Mesenchymal stem cell (in vitro differentiated cells and primary cell): ENCODE measurements at regions not wholly inside any gene's neighbourhood (a gene's known extent, or its start where the extent isn't known, plus 50 kb on each side); places are given as distances from the start of the nearest gene placed in this dataset.
A peak's percentile ranks its signal among the peaks of the same experiment; 100 is the strongest.

Source experiments
- DNase-seq: peaks from one replicate; pipeline ENCODE4 v3.0.0-alpha.2; 2013
- H2AFZ ChIP-seq: one replicate; pipeline ENCODE4 v1.6.1; 2013; ENCODE audit warnings: low read depth, mild to moderate bottlenecking, control low read depth, inconsistent platforms, low read length, moderate library complexity
- H2AK5ac ChIP-seq: 2 replicates; pipeline ENCODE4 v1.6.1; 2013; ENCODE audit warnings: low read length, moderate library complexity, mild to moderate bottlenecking, inconsistent platforms; ENCODE audit not compliant: severe bottlenecking
- H2BK120ac ChIP-seq: one replicate; pipeline ENCODE4 v1.6.1; 2013; ENCODE audit warnings: low read depth, mild to moderate bottlenecking, inconsistent platforms, low read length, moderate library complexity
- H2BK12ac ChIP-seq, 2 experiments: one replicate each; pipeline ENCODE4 v1.6.1; 2013; ENCODE audit warnings: inconsistent platforms in 2 of 2, low read length in 2 of 2, mild to moderate bottlenecking in 2 of 2, moderate library complexity in 2 of 2, control low read depth in 1 of 2
- H2BK15ac ChIP-seq: one replicate; pipeline ENCODE4 v1.6.1; 2013; ENCODE audit warnings: mild to moderate bottlenecking, low read depth, inconsistent platforms; ENCODE audit not compliant: poor library complexity, severe bottlenecking
- H2BK5ac ChIP-seq: 2 replicates; pipeline ENCODE4 v1.6.1; 2013; ENCODE audit warnings: low read depth, mild to moderate bottlenecking, low read length, control low read depth, inconsistent platforms; ENCODE audit not compliant: poor library complexity, severe bottlenecking
- H3K14ac ChIP-seq, 2 experiments: one replicate each; pipeline ENCODE4 v1.6.1; 2013; ENCODE audit warnings: inconsistent platforms in 2 of 2, low read length in 2 of 2, control low read depth in 1 of 2, mild to moderate bottlenecking in 1 of 2, moderate library complexity in 1 of 2
- H3K18ac ChIP-seq, 2 experiments: one replicate each; pipeline ENCODE4 v1.6.1; 2013; ENCODE audit warnings: inconsistent platforms in 2 of 2, low read length in 2 of 2, control low read depth in 1 of 2, low read depth in 1 of 2, mild to moderate bottlenecking in 1 of 2
- H3K23ac ChIP-seq, 2 experiments: one replicate each; pipeline ENCODE4 v1.6.1; 2013; ENCODE audit warnings: inconsistent platforms in 2 of 2, low read length in 2 of 2, mild to moderate bottlenecking in 2 of 2, moderate library complexity in 2 of 2, control low read depth in 1 of 2
- H3K27ac ChIP-seq: 2 replicates; pipeline ENCODE4 v1.5.1; 2013; ENCODE audit warnings: mild to moderate bottlenecking, moderate library complexity, low read length, control low read depth, inconsistent platforms; ENCODE audit not compliant: poor library complexity, severe bottlenecking
- H3K27me3 ChIP-seq, 2 experiments: 2 replicates each; pipeline versions ENCODE4 v1.6.1 to v1.7.0; 2013; ENCODE audit warnings: low read length in 2 of 2, mild to moderate bottlenecking in 2 of 2, moderate library complexity in 2 of 2, control low read depth in 1 of 2, inconsistent platforms in 1 of 2; ENCODE audit not compliant: control insufficient read depth in 1 of 2, insufficient read depth in 1 of 2
- H3K36me3 ChIP-seq, 2 experiments: 2 replicates each; pipeline versions ENCODE4 v1.6.1 to v1.7.0; 2013; ENCODE audit warnings: low read length in 2 of 2, control low read depth in 1 of 2, inconsistent platforms in 1 of 2, low read depth in 1 of 2, mild to moderate bottlenecking in 1 of 2; ENCODE audit not compliant: insufficient read depth in 2 of 2, control insufficient read depth in 1 of 2
- H3K4ac ChIP-seq, 2 experiments: one replicate each; pipeline ENCODE4 v1.6.1; 2013; ENCODE audit warnings: inconsistent platforms in 2 of 2, low read length in 2 of 2, mild to moderate bottlenecking in 2 of 2, moderate library complexity in 2 of 2, control low read depth in 1 of 2, low read depth in 1 of 2
- H3K4me1 ChIP-seq: 2 replicates; pipeline ENCODE4 v1.6.1; 2013; ENCODE audit warnings: low read depth, low read length, control low read depth; ENCODE audit not compliant: control insufficient read depth, insufficient read depth
- H3K4me2 ChIP-seq: 2 replicates; pipeline ENCODE4 v1.6.1; 2013; ENCODE audit warnings: low read length, mild to moderate bottlenecking, inconsistent platforms; ENCODE audit not compliant: poor library complexity, severe bottlenecking
- H3K4me3 ChIP-seq, 2 experiments: 2 replicates each; pipeline versions ENCODE4 v1.5.1 to v1.7.0; 2013; ENCODE audit warnings: low read length in 2 of 2, mild to moderate bottlenecking in 2 of 2, control low read depth in 1 of 2, low read depth in 1 of 2; ENCODE audit not compliant: insufficient read depth in 1 of 2
- H3K79me1 ChIP-seq: replicated peaks from 2 replicates; pipeline ENCODE4 v1.6.1; 2013; ENCODE audit warnings: mild to moderate bottlenecking, control low read depth, low read length, inconsistent platforms; ENCODE audit not compliant: poor library complexity, severe bottlenecking
- H3K9ac ChIP-seq: 2 replicates; pipeline ENCODE4 v1.7.0; 2013; ENCODE audit warnings: mild to moderate bottlenecking, low read length, moderate library complexity
- H3K9me3 ChIP-seq: 2 replicates; pipeline ENCODE4 v1.7.0; 2013; ENCODE audit warnings: mild to moderate bottlenecking, low read length; ENCODE audit not compliant: control insufficient read depth
- H4K8ac ChIP-seq: one replicate; pipeline ENCODE4 v1.6.1; 2013; ENCODE audit warnings: inconsistent platforms, mild to moderate bottlenecking, low read length, moderate library complexity
- H4K91ac ChIP-seq: one replicate; pipeline ENCODE4 v1.6.1; 2013; ENCODE audit warnings: mild to moderate bottlenecking, low read length, inconsistent platforms
- WGBS: methylation state at CpG from one replicate; pipeline ENCODE4 v1.1.7; 2013; ENCODE audit warnings: mixed read lengths; 5-methylcytosine and 5-hydroxymethylcytosine counted together

- Histone ChIP-seq H3K9me3 (no peaks in the 10 kb centered on the region), H3K27me3 (peaks cover 0 to 6% of the 10 kb centered on the region in 2 experiments), H4K91ac (peak overlapping the region; percentile 5), H3K4me2 (no peak overlapping the region), H2BK12ac (no peak overlapping the region), H2AK5ac (no peak overlapping the region), H2BK120ac (no peak overlapping the region), H3K36me3 (no peaks in the 10 kb centered on the region), H3K4me3 (no peak overlapping the region), H3K9ac (no peak overlapping the region), H3K18ac (no peak overlapping the region), H3K4me1 (peaks cover 5% of the 10 kb centered on the region), H3K4ac (no peak overlapping the region), H3K27ac (no peak overlapping the region), H3K14ac (no peak overlapping the region), H2AFZ (no peak overlapping the region), H2BK15ac (no peak overlapping the region), H3K23ac (no peak overlapping the region), H2BK5ac (no peak overlapping the region), H3K79me1 (no peaks in the 10 kb centered on the region), H4K8ac (no peak overlapping the region)
- DNase-seq = no peak
- 74% methylated on average over 6 of the region's 6 CpGs for WGBS
Measured at GRCh38 chr13:20334309-20334708, 102.2 kb upstream of the GJB6 start.

- no peak overlapping the region for H2BK12ac ChIP-seq
- no peak overlapping the region for H3K18ac ChIP-seq
- peak; percentile 6 for DNase-seq
- H2BK15ac ChIP-seq = no peak overlapping the region
- peaks cover 4% of the 10 kb centered on the region for H3K9me3 ChIP-seq
- H3K4me3 ChIP-seq = peak overlapping the region in 1 of 2 experiments; percentile 42
- H3K14ac ChIP-seq = no peak overlapping the region
- peaks cover 0 to 6% of the 10 kb centered on the region in 2 experiments for H3K27me3 ChIP-seq
- no peak overlapping the region for H4K8ac ChIP-seq
- no peak overlapping the region for H4K91ac ChIP-seq
- H3K36me3 ChIP-seq = no peaks in the 10 kb centered on the region
- peak overlapping the region; percentile 53 for H3K9ac ChIP-seq
- H3K79me1 ChIP-seq = no peaks in the 10 kb centered on the region
- H3K4ac ChIP-seq = no peak overlapping the region
- no peak overlapping the region for H2AK5ac ChIP-seq
- no peak overlapping the region for H2BK5ac ChIP-seq
- H3K23ac ChIP-seq = no peak overlapping the region
- WGBS = 66% methylated on average over 6 of the region's 7 CpGs
- H3K4me2 ChIP-seq = no peak overlapping the region
- H2BK120ac ChIP-seq = no peak overlapping the region
- no peaks in the 10 kb centered on the region for H3K4me1 ChIP-seq
- no peak overlapping the region for H3K27ac ChIP-seq
- H2AFZ ChIP-seq = no peak overlapping the region
Measured at GRCh38 chr13:20332361-20333096, 100.4 kb upstream of the GJB6 start.

- no peak overlapping the region for H4K8ac ChIP-seq
- H2BK12ac ChIP-seq = no peak overlapping the region
- no peak for DNase-seq
- no peak overlapping the region for H3K27ac ChIP-seq
- H3K4me1 ChIP-seq = no peaks in the 10 kb centered on the region
- peaks cover 1 to 6% of the 10 kb centered on the region in 2 experiments for H3K27me3 ChIP-seq
- H4K91ac ChIP-seq = no peak overlapping the region
- no peak overlapping the region for H3K23ac ChIP-seq
- no peaks in the 10 kb centered on the region for H3K36me3 ChIP-seq
- H3K9me3 ChIP-seq = peaks cover 10% of the 10 kb centered on the region
- H3K18ac ChIP-seq = no peak overlapping the region
- no peak overlapping the region for H3K4ac ChIP-seq
- H2BK120ac ChIP-seq = no peak overlapping the region
- 59% methylated on average over 7 of the region's 7 CpGs for WGBS
- H3K79me1 ChIP-seq = no peaks in the 10 kb centered on the region
- H2AFZ ChIP-seq = no peak overlapping the region
- H3K4me3 ChIP-seq = no peak overlapping the region
- H3K4me2 ChIP-seq = no peak overlapping the region
- no peak overlapping the region for H2BK15ac ChIP-seq
- H3K14ac ChIP-seq = no peak overlapping the region
- no peak overlapping the region for H2BK5ac ChIP-seq
- no peak overlapping the region for H2AK5ac ChIP-seq
- H3K9ac ChIP-seq = no peak overlapping the region
Measured at GRCh38 chr13:20331949-20332348, 99.8 kb upstream of the GJB6 start.

GRCh38 chr13:20331419-20331818 is 99.3 kb upstream of the GJB6 start:
- Histone ChIP-seq H2AFZ (no peak overlapping the region), H3K4me1 (no peaks in the 10 kb centered on the region), H3K27ac (no peak overlapping the region), H3K27me3 (peaks cover 5 to 6% of the 10 kb centered on the region in 2 experiments), H4K8ac (no peak overlapping the region), H2BK12ac (no peak overlapping the region), H4K91ac (no peak overlapping the region), H3K23ac (no peak overlapping the region), H3K9me3 (peaks cover 15% of the 10 kb centered on the region), H3K36me3 (no peaks in the 10 kb centered on the region), H3K9ac (no peak overlapping the region), H3K79me1 (no peaks in the 10 kb centered on the region), H2BK5ac (no peak overlapping the region), H3K14ac (no peak overlapping the region), H2BK15ac (no peak overlapping the region), H2BK120ac (no peak overlapping the region), H3K4me2 (no peak overlapping the region), H3K4me3 (no peak overlapping the region), H3K4ac (no peak overlapping the region), H3K18ac (no peak overlapping the region), H2AK5ac (no peak overlapping the region)
- no peak for DNase-seq
- no CpG with 5 or more reads among the region's 2 CpGs for WGBS
